ENCODE measurements at regions not wholly inside any gene's neighbourhood (a gene's known extent, or its start where the extent isn't known, plus 50 kb on each side); places are given as distances from the start of the nearest gene placed in this dataset.

GRCh38 chr4:60315586-60315985, 884.5 kb upstream of the ADGRL3 start:
- Histone ChIP-seq H3K4me1 (ENCODE audit: insufficient read depth, low read length) (no peaks in the 10 kb centered on the region), H4K5ac (ENCODE audit: insufficient read length, low read depth, low read length) (no peak overlapping the region), H2BK15ac (ENCODE audit: low read depth, low read length) (no peak overlapping the region), H3K9me3 (ENCODE audit: control insufficient read depth, low read depth, low read length) (no peaks in the 10 kb centered on the region), H2AK5ac (ENCODE audit: insufficient read length, low read length) (no peak overlapping the region), H2BK5ac (ENCODE audit: insufficient read length, low read length) (no peak overlapping the region), H3K18ac (ENCODE audit: insufficient read length, low read depth, low read length) (no peak overlapping the region), H2AFZ (ENCODE audit: low read length) (no peak overlapping the region), H3K79me1 (ENCODE audit: insufficient read depth, low read depth, low read length, poor library complexity, severe bottlenecking) (no peaks in the 10 kb centered on the region), H3T11ph (ENCODE audit: low read length) (no peak overlapping the region), H2BK12ac (ENCODE audit: insufficient read length, low read depth, low read length) (no peak overlapping the region), H3K14ac (ENCODE audit: insufficient read depth, low read length) (no peak overlapping the region), H3K23ac (ENCODE audit: insufficient read length, low read depth, low read length) (no peak overlapping the region), H4K91ac (ENCODE audit: insufficient read length, low read depth, low read length) (no peak overlapping the region), H3K9ac (ENCODE audit: extremely low read depth, insufficient read length, low read length) (no peak overlapping the region), H3K56ac (ENCODE audit: insufficient read length, low read depth, low read length) (no peak overlapping the region), H2BK120ac (ENCODE audit: low read depth, low read length, poor library complexity, severe bottlenecking) (no peak overlapping the region), H3K27me3 (ENCODE audit: insufficient read depth, low read length) (no peaks in the 10 kb centered on the region), H4K8ac (replicated peaks; ENCODE audit: insufficient read length, low read depth, low read length) (no peak overlapping the region), H3K79me2 (ENCODE audit: insufficient read depth, low read length) (no peaks in the 10 kb centered on the region), H3K4ac (ENCODE audit: low read depth, low read length) (no peak overlapping the region), H4K20me1 (ENCODE audit: control insufficient read depth, insufficient read depth, insufficient read length) (no peaks in the 10 kb centered on the region), H2BK20ac (ENCODE audit: low read depth, low read length, poor library complexity, severe bottlenecking) (no peak overlapping the region), H3K23me2 (ENCODE audit: insufficient read length, low read depth, low read length, poor library complexity, severe bottlenecking) (no peaks in the 10 kb centered on the region), H3K27ac (ENCODE audit: insufficient read length, low read depth, low read length) (no peak overlapping the region), H3K4me2 (ENCODE audit: insufficient read depth, insufficient read length, low read length) (no peak overlapping the region)
- no CpG with 5 or more reads among the region's 2 CpGs for WGBS (ENCODE audit: extremely low coverage, insufficient read length, low lambda C conversion rate)
- Mint-ChIP-seq H3K9me3 (peaks cover 0 to 5% of the 10 kb centered on the region in 2 experiments; a peak in 2 of 5 replicates), H3K4me3 (no peak overlapping the region), H3K36me3 (ENCODE audit: insufficient read depth in 1 of 3, low read depth in 3 of 3) (peaks cover 0 to 2% (median 0%) of the 10 kb centered on the region in 3 experiments; a peak in 2 of 7 replicates), H3K27me3 (ENCODE audit: low read depth) (no peaks in the 10 kb centered on the region; the same call in 1 of the 2 replicates), H3K4me1 (peaks cover 0 to 23% of the 10 kb centered on the region in 2 experiments; a peak in 2 of 4 replicates), H3K27ac (no peak overlapping the region; a peak in 1 of 7 replicates)
- DNase-seq = no peak
- no peak for TF ChIP-seq CTCF (conservative IDR thresholded peaks at IDR 0.05)

Measured in H9 (cell line).